ENCODE measurements at regions not wholly inside any gene's neighbourhood (a gene's known extent, or its start where the extent isn't known, plus 50 kb on each side); places are given as distances from the start of the nearest gene placed in this dataset.

GRCh38 chr4:164359881-164360280 is 394.1 kb upstream of the SMIM31 start:
- DNase-seq: no peak

GRCh38 chr4:164368894-164369293 is 385.0 kb upstream of the SMIM31 start:
- no peak for DNase-seq
- TF ChIP-seq POLR2A (IDR thresholded peaks at IDR 0.05; ENCODE audit: low read length) (no peak), GATA1 (IDR thresholded peaks at IDR 0.05; ENCODE audit: low read depth, low read length) (no peak)

More at GRCh38 chr4:164359881-164360280, 394.1 kb upstream of the SMIM31 start:
- TF ChIP-seq POLR2A (IDR thresholded peaks at IDR 0.05; ENCODE audit: low read length): no peak

DNA sequence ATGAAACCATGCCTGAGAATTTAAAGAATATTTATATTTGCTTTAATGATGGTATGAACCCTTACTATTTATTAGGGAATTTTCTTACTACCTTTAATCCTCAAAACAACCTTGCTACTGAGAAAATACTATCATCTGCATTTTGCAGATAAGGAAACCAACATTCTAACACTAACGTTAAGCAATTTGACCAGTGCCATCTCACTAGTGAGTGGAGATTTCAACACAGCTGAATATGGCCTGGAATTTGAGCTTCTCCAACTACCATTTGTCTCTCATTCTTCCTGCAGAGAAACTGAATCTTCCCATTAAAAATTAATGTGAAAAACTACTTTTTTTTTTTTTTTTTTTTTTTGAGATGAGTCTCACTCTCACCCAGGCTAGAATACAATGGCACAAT is 380.9 kb upstream of the SMIM31 start:
- TF ChIP-seq GATA1 (IDR thresholded peaks at IDR 0.05; ENCODE audit: low read depth, low read length): no peak
- TF ChIP-seq POLR2A (IDR thresholded peaks at IDR 0.05; ENCODE audit: low read length): no peak
- no peak for DNase-seq

DNA sequence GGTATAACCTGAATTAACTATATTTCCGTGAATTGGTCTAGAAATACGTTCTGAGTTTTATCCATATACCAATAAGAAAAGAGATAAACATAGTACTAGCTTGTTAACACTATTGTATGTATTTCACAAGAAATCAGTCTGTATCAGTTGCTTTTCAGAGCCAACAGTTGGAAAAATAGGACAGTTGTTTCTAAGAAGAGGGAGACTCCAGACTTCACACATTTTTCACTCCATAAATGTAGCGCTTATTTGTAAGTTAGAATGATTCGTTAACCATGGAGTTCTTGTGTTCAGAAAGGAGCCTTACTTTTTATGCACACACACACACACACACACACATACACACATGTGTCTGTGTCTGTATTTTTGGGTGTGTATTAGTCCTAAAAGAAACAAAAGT is 376.7 kb upstream of the SMIM31 start:
- DNase-seq: no peak
- TF ChIP-seq POLR2A (IDR thresholded peaks at IDR 0.05; ENCODE audit: low read length) (no peak), GATA1 (IDR thresholded peaks at IDR 0.05; ENCODE audit: low read depth, low read length) (no peak)

DNA sequence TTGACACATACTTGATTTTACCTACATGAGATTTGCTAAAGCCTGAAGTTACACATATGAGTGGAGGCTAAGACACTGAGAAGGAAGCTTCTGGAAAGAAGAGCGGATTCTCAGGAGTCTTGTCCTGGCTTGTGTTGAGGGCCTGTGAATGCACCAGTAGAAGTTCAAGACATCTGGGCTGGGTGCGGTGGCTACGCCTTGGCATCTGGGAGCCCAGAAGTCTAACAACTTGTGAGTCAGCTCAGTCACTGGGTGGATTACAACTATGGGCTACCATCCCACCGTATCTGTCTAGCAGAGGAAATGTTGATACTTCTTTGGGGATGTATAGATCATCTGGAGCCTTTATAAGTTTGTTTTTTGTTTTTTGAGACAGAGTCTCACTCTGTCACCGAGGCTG is 375.6 kb upstream of the SMIM31 start:
- TF ChIP-seq GATA1 (IDR thresholded peaks at IDR 0.05; ENCODE audit: low read depth, low read length): no peak
- no peak for TF ChIP-seq POLR2A (IDR thresholded peaks at IDR 0.05; ENCODE audit: low read length)
- no peak for DNase-seq

DNA sequence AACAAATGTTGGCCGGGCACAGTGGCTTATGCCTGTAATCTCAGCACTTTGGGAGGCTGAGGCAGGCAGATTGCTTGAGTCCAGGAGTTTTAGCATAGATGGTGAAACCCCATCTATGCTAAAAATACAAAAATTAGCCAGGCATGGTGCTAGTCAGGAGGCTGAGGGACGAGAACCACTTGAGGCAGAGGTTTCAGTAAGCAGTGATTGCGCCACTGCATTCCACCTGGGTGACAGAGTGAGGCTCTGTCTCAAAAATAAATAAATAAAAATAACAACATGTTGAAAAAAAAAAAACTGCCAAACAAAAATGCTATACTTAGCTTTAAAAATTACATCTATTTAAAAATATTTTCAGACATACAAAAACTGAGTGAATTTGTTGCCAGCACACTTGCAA is 374.2 kb upstream of the SMIM31 start:
- no peak for DNase-seq
- TF ChIP-seq POLR2A (IDR thresholded peaks at IDR 0.05; ENCODE audit: low read length) (no peak), GATA1 (IDR thresholded peaks at IDR 0.05; ENCODE audit: low read depth, low read length) (no peak)

DNA sequence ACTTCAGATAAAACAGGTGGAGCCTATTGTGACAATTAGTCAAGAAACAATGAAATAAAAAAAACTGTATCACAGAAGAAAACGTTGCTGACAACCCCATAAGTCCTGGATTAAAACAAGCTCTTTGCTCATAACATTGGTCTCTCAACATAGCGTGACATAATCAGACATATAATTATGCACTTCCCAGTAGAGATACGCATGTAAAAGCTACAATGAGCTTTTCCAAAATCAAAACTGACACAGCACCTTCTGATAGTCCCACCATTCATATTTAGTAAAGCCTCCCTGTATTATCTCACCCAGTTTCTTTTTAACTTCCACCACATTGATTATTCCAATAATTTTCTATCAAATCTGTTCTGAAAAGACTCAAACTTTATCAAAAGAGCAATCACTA is 372.1 kb upstream of the SMIM31 start:
- no peak for DNase-seq
- TF ChIP-seq GATA1 (IDR thresholded peaks at IDR 0.05; ENCODE audit: low read depth, low read length): no peak
- TF ChIP-seq POLR2A (IDR thresholded peaks at IDR 0.05; ENCODE audit: low read length): no peak

DNA sequence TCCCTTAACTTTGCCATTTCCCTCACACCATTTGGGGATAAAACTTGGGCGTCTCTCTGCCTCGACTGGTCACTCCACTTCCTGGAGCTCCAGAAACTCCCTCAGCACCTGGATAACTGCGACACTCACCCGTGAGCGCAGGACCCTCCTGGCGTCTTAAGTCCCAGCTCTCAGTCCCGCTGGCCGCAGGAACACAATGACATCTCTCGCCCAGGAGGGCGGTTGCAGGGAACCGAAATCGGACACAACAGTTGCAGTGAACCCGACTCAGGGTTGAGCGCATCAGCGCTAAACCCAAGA is 370.9 kb upstream of the SMIM31 start:
- DNase-seq: no peak
- TF ChIP-seq GATA1 (IDR thresholded peaks at IDR 0.05; ENCODE audit: low read depth, low read length) (no peak), POLR2A (IDR thresholded peaks at IDR 0.05; ENCODE audit: low read length) (no peak)

- TF ChIP-seq GATA1 (IDR thresholded peaks at IDR 0.05; ENCODE audit: low read depth, low read length) (no peak), POLR2A (IDR thresholded peaks at IDR 0.05; ENCODE audit: low read length) (no peak)
- peak; percentile 5 to 6 for DNase-seq
These were observed 370.3 kb upstream of the SMIM31 start for GRCh38 chr4:164383358-164384220.

GRCh38 chr4:164384416-164384815 is 369.5 kb upstream of the SMIM31 start:
- TF ChIP-seq POLR2A (IDR thresholded peaks at IDR 0.05; ENCODE audit: low read length) (no peak), GATA1 (IDR thresholded peaks at IDR 0.05; ENCODE audit: low read depth, low read length) (no peak)
- no peak for DNase-seq

GRCh38 chr4:164396439-164396838 is 357.5 kb upstream of the SMIM31 start:
- no peak for TF ChIP-seq POLR2A (IDR thresholded peaks at IDR 0.05; ENCODE audit: low read length)
- no peak for TF ChIP-seq GATA1 (IDR thresholded peaks at IDR 0.05; ENCODE audit: low read depth, low read length)
- no peak for DNase-seq

GRCh38 chr4:164402554-164402953 is 351.4 kb upstream of the SMIM31 start:
- no peak for DNase-seq
- TF ChIP-seq GATA1 (IDR thresholded peaks at IDR 0.05; ENCODE audit: low read depth, low read length) (no peak), POLR2A (IDR thresholded peaks at IDR 0.05; ENCODE audit: low read length) (no peak)

DNA sequence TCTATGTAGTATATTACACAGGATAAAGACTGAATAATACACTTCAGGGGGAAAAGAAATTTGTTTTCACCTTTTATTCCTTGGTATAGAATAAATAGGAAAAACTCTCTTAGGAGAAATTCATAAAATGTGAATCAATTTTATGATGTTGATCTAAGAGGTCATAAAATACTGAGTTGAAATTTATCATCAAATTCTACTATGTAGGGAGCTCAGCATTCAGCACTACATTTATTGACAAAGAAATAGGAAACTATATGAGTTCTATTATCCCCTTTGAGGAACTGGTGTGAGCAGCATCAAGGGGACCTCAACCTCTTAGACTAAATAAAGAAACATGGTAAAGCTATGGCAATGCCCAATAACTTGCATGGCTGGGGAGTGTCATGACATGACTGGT is 348.2 kb upstream of the SMIM31 start:
- no peak for DNase-seq
- no peak for TF ChIP-seq GATA1 (IDR thresholded peaks at IDR 0.05; ENCODE audit: low read depth, low read length)
- no peak for TF ChIP-seq POLR2A (IDR thresholded peaks at IDR 0.05; ENCODE audit: low read length)

GRCh38 chr4:164408831-164409230 is 345.1 kb upstream of the SMIM31 start:
- DNase-seq: no peak
- TF ChIP-seq POLR2A (IDR thresholded peaks at IDR 0.05; ENCODE audit: low read length) (no peak), GATA1 (IDR thresholded peaks at IDR 0.05; ENCODE audit: low read depth, low read length) (no peak)

- TF ChIP-seq POLR2A (IDR thresholded peaks at IDR 0.05; ENCODE audit: low read length): no peak
- no peak for TF ChIP-seq GATA1 (IDR thresholded peaks at IDR 0.05; ENCODE audit: low read depth, low read length)
- no peak for DNase-seq
These were observed 343.5 kb upstream of the SMIM31 start for GRCh38 chr4:164410401-164410800.

Data from erythroblast (primary cell).